ENCODE measurements at regions not wholly inside any gene's neighbourhood (a gene's known extent, or its start where the extent isn't known, plus 50 kb on each side); places are given as distances from the start of the nearest gene placed in this dataset.

- DNase-seq = no peak
These were observed 1450.5 kb downstream of the BRD1 start for GRCh38 chr22:48376936-48377712.

DNA sequence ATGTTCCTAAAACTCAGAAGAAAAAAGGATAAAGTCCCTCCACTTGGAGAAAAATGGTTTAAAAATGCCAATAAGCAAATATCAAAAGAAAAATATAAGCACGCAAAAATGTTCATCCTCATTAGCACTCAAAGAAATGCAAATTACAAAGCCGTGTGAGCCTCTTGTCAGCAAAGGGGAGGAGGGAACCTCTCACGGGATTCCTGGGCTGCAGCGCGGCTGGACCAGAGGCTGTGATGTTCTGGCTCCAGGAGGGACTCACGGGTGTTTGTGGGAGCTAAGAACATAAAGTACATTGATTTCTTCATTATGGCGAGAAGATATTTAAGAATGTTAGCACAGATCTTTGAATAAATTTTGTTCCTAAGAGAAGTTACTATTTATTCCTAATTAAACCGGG, 1451.2 kb downstream of the BRD1 start:
- DNase-seq = no peak

DNA sequence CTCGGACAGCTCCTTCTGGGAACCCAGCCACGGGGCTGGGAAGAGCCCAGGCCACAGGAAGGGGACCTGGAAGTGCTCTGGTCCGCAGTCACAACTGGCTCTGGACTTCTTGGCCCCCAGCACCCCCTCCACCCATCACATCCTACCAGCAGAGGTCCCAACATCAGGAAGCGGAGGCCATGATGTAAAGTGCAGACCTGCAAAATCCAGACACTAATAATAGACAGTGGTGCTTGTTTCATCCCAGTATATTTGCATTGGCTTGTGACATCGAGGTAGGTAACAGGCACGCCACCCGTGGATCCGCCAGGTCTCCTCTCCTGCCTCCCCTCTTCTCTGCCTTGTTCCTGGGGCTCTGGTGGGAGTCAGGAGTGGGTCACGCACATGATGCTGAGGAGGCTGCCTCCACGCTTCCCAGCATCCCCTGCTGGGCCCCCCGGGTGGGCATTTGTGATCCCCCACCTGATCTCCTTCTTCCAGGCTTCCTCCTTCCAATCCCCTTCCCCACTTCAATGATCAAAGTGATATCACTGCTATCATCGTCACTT, 1454.0 kb downstream of the BRD1 start:
- no peak for DNase-seq

DNA sequence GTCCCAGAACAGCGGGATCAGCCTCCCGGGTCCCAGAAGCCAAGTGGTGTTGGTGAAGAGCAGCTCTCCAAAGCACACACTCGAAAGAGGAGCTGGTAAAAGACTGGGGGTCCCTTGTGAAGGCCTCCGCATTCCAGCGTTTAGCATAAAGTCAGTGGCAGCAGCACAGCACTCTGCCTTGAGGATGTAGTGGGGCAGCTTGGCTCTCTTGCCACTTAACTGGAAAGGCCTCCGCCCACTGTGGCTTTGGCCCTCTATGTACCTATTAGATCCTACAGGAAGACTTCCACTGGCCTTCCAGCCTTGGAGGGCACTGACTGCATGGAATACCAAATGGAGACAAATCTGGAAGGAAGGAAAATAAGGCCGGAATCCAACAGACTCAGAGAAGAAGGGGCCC, 1455.3 kb downstream of the BRD1 start:
- DNase-seq = no peak

DNA sequence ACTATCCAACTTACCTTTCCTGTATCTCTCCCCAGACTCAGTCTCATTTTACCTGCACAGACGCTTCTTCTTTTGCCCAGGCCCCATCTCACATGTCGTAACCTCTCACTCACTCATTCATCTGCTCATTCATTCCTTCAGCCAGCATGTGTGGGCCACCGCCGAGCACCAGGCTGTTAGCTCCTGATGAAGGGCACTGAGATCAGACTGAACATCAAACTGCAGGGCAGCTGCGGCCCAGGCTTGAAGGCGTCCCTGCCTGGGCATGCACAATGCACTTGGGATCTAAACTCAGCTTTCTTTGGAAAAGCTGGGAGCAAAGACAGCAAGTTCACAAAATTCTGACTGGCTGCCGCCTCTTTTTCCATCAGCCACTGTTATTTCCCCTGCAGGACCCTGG, 1456.3 kb downstream of the BRD1 start:
- no peak for DNase-seq

- no peak for DNase-seq
These were observed 1457.0 kb downstream of the BRD1 start for GRCh38 chr22:48370508-48371325.

DNA sequence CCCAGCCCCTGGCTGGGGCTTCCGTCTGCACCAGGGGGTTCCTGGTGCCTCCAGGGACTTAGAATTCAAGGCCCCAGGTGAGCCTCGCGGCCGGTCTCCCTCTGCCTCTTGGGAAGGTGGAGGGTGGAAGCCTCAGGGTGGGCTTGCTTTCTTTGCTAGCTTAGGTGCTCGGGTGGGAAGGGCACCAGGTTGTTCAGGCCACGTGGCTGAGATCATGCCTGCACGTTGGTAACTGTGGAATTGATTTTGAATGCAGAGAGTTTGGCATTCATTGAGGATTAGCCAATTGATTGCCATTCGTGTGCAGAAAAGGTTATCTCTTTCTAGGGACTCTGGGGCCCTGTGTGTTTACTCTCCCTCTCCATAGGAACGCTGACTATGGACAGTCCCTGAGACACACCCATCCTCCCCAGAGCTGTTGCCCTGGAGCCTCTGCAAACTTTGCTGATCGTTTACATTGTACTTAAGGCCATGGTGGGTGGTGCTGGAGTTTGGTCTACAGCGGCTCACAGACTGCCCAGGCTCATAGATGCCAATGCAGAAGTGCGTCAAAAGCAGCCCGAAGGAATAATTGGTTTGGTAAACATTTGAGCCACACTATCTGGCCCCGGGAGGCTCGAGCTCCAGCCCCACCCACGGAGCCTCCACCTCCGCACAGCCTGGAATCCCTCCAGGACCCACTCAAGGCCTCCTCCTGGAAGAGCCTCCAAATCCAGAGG, 1457.7 kb downstream of the BRD1 start:
- DNase-seq = no peak

GRCh38 chr22:48368975-48369525, 1458.6 kb downstream of the BRD1 start:
- no peak for DNase-seq

DNA sequence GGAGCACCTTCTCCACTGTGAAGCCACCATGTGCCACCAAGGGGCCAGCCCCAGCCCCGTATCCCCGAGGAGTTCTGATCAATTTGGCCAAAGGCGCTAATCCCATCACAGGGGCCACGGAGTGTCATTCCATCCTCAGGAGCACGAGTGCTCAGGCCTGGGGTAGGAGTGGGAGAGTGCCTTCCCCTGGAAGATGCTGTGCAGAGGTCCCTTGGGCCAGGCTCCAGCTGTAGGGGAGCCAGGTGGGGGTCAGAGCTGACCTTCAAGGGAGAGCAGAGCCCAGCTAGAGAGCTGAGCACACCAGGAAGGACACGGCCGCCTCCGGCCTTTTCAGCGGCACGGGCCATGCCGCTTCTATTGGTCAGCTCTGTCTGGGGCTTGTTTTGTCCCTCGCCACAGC, 1459.9 kb downstream of the BRD1 start:
- no peak for DNase-seq

- no peak for DNase-seq
These were observed 1461.1 kb downstream of the BRD1 start for GRCh38 chr22:48366591-48366990.

- no peak for DNase-seq
These were observed 1461.6 kb downstream of the BRD1 start for GRCh38 chr22:48366056-48366455.

DNA sequence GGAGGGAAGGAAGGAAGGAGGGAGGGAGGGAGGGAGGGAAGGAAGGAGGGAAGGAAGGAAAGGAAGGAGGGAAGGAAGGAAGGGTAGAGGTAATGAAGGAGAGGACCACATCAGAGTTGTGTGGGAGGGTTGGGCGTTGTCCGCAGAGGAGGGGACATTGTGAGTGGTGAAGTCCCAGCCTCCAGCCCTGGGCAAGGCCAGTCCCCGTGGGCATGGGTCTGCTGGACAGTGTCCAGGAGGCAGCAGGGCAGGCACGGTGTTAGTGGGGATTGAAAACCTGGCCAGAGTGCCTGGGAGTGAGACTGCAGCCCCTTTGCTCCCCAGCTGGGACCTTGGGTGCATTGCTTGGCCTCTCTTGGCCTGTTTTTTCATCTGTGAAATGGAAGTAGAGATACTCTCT, 1462.3 kb downstream of the BRD1 start:
- no peak for DNase-seq

DNA sequence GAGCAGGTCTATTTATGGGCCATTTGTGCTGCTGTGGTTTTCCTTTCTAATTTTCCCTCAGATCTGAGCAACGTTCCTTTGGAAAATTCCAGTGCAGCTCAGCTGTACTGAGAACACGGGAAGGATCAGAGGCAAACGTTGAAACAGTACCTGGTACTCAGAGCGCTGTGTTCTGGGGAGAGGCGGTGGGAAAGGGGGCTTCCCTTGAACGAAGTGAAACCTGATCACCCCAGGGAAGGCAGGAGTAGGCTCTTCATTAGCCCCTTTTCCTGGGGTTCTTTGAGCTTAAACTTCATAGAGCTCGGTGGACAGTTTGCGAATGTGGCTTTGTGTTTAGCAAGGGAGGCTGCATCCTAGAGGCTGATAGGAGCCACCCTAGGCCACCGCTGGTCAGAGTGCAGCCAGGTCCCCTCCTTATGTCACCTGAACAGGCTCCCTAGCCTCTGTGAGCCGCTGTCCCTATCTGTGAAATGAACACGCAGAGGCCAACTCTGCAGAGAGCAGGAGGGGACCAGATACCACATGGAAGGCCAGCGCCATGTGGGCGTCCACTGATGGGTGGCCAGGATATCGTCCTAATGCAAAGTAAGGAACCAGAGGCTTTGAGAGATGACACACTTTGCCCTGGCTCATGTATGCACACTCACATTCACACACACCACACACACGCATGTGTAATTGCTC, 1464.8 kb downstream of the BRD1 start:
- no peak for DNase-seq

DNA sequence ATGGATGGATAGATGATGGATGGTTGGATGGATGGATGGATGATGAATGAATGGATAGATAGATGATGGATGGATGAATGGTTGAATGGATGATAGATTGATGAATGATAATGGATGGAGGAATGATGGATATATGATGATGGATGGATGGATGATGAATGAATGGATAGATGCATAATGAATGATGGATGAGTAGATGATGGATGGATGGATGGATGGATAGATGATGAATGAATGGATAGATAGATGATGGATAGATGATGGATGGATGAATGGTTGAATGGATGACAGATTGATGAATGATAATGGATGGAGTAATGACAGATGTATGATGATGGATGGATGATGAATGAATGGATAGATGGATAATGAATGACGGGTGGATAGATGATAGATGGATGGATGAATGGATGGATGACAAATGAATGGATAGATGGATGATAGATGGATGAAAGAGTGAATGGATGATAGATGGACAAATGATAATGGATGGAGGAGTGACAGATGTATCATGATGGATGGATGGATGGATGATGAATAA, 1466.5 kb downstream of the BRD1 start:
- no peak for DNase-seq

DNA sequence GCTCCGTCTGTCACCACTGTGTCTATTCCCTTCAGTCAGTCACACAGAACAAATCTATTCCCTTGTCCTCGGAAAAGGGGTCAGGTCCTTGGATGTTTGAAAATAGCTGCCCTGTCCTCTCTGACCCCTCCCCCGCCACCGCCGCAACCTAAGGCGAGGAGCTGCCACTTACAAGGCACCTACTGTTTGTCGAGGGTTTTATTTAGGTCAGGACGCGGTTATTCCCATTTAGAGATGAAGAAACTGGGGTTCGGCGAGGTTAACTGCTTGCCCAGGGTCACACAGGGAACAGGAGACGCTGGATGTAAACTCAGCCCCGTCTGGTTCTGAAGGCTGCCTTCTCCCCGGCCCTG, 1468.1 kb downstream of the BRD1 start:
- no peak for DNase-seq

- no peak for DNase-seq
These were observed 1468.6 kb downstream of the BRD1 start for GRCh38 chr22:48358886-48359612.

DNA sequence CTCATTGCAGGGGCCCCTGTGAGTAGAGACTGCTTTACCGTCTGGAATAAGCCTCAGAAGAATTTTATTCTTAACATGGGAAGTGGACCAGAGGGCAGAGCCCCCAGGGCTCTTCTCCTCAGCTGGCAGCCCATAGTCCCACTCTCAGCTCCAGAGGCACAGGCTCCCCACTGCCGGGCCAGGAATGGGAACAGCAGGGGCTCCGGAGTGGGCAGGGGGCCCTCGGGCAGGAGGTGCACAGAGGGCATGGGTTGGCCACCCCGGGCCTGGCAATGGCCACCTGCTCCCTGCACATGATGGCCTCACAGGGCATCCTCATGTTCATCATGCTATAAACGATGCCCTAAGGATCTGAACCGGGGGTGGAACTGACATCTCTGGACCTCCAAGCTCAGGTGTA, 1469.7 kb downstream of the BRD1 start:
- no peak for DNase-seq

DNA sequence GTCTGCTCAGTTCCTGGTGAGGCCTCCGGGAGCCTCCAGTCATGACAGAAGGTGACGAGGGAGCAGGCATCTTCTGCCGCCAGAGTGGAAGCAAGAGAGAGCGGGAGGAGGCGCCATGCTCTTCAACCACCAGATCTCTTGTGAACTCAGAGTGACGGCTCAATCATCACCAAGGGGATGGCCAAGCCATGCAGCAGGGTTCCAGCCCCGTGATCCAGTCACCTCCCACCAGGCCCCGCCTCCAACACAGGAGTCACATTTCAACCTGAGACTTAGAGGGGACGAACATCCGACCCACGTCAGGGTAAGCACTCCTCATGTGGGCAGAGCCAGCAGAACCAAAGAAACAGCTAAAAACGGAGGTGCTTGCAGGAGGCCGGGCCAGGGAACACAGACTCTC, 1470.5 kb downstream of the BRD1 start:
- DNase-seq = no peak

DNA sequence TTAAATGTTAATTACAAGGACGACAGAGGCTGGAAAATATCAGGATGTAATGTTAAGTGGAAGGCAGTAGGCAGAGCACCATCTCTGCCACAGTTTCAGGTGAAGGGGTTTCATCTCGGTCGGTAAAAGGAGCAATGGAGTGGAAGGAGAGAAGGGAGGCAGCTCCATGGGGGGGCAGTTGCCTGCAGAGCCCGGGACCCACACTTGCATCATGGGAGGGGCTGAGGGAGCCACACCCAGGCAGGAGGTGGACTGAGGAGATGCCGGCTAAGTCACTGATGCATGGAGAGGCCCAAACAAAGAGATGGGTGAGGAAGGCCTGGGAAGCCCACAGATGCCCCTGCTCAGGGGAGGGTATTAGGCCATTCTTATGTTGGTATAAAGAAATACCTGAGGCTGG, 1470.9 kb downstream of the BRD1 start:
- DNase-seq = no peak

DNA sequence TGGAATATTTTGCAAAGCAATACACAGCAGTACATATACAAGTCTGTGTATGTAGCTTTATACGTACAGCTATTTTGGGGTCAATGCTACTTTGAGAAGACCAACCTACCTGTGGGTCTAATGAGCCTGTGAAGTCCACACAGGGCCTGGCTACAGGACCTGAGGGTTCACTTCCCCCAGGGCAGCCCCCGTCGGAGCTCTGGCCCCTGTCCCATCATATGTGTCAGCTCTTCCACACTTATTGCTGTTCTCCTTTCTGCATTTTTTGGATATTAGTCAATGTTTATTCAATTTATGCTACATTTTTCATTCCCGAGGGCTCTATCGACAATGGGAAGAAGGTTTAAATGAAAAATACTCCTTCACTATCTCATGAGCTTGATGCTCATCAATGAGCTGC, 1473.6 kb downstream of the BRD1 start:
- DNase-seq = no peak

GRCh38 chr22:48353116-48353947, 1474.3 kb downstream of the BRD1 start:
- no peak for DNase-seq
